CMK (cell line): ENCODE measurements at regions not wholly inside any gene's neighbourhood (a gene's known extent, or its start where the extent isn't known, plus 50 kb on each side); places are given as distances from the start of the nearest gene placed in this dataset.
"Not testable (repeated sequence)": the region's sequence is repeated elsewhere in the genome, so short reads cannot be mapped to it uniquely, and the experiment has no call there.

Source experiments
- DNase-seq: peaks from one replicate; pipeline ENCODE4 v3.0.0-alpha.2; 2010; ENCODE audit warnings: low read depth

DNA sequence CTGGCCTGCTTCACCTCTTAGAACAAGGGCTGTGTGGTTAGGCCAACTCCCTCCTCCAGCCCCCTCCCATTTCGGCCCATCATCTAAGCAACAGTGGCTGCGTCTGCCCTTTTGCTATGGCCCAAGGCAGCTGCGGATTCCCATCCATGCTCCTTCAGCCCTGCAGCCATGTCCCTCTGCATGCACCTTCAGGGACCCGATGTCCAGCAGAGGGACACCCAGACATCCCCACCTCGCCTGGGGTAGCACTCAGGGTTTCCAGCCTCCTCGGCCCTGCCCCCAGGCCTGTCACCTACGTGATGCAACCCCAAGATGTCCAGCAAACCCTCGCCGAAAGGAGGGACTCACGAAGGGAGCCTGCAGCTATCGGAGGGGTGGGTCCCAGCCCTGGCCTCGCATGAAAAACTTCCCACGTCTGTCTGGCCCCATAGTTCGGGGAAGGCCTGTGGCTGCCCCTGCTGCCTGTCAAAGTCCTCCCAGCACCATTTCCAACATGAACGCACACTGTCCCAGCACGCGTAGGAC, 194.4 kb downstream of the CTTN start:
- DNase-seq: no peak

DNA sequence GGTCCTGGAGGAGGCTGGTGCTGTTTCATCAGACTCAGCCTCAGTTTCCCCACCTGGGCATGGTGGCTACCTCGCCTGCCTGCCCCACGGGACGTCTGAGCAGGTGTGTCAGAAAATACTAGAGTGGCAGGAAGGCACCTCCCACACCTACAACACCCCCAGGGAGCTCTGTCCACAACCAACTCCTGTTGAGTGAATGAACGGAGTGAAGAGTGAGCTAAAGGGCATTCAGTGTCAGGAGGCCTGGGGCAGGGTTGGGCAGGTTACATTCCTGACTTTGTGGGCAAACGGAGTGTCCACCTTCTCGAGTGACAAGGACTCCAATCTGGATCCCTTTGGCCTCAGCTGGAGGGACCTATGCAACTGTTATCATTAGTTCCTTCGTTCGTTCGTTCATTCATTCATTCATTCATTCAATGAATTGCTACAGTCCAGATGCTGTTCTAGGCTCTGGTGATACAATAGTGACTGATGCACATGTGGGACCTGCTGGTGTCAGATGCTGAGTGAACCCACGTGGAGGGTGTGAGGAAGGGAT, 195.2 kb downstream of the CTTN start:
- no peak for DNase-seq

DNA sequence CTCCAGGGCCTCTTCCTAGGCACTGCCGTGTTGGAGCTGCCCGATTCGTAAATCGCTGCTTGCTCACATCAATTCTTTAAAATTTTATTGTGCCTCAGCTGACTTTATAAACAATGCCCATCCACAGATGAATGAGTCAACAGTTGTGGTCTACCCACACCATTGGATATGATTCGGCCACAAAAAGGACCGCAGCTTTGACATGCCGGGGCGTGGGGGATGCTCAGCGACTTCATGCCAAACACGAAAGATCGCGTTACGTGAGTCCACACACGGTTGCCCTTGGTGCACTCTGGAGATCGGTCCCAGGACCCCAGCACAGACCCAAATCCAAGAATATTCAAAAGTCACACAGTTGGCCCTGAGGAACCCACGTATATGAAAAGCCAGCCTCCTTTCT, 195.7 kb downstream of the CTTN start:
- no peak for DNase-seq

DNA sequence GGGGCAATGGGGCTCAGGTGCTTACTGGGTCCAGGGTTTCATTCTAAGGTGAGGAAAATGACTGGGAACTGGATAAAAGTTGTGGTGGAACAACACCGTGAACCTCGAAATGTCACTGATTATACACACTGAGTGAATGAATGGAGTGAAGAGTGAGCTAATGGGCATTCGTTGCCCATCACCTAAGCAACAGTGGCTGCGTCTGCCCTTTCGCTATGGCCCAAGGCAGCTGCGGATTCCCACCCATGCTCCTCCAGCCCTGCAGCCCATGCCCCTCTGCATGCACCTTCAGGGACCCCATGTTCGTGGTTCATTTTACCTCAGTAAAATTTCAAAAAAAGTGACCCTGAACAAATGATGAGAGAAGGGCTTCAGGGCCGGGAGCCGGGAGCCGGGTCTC, 196.3 kb downstream of the CTTN start:
- no peak for DNase-seq

DNA sequence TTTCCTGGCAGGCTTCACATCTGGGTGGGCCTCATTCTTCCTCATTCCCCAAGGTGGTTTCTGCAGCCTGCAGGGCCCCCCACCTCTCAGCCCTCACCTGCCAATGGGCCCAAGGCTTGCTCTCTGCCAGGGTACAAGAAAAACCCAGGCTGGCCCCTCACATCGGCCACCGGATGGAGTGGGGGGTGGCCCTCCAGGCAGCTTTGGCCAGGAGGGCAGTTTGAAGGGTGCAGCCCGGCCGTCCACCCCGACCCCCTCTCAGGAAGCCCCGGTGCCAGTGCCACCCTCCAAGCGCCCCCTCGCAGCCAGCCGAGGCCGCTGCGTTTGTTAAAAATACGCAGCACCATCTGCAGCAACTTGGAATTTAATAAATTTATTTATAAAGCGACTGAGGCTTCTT, 196.7 kb downstream of the CTTN start:
- no peak for DNase-seq

DNA sequence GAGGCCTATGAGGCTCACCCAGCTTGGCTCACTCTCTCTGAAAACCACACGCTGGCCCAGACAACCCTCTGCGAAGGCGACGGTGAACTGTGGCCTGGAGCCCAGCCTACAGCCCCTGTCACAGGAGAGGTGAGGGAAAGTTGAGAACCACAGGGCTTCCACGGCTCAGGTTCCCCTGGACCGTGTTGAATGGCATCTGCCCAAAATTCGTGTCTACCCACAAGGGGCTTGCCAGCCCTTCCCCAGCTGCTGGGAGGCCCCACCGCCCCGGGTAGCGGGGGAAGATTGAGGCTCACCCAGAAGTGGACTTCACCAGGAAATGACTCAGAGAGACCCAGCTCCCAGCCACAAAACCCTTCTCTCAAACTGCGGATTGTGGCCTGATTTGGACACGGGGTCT, 197.1 kb downstream of the CTTN start:
- DNase-seq: no peak

DNA sequence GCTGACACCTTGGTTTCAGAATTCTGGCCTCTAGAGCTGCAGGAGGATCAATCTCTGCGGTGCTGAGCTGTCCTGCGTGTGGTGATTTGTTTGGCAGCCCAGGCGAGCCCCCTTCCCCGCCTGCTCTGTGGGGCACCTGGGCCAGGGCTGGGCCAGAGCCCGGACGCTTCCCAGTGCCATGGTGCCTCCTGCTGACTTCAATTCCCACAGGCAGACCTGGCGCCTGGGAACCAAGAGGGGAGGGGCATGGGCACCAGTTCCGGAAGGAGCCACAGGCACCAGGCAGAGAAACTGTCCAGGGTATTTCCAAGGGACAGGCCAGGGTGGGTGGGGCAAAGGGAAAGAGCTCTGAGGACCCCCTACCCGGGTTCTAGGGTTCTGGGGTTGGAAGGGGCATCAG, 197.8 kb downstream of the CTTN start:
- DNase-seq: no peak

DNA sequence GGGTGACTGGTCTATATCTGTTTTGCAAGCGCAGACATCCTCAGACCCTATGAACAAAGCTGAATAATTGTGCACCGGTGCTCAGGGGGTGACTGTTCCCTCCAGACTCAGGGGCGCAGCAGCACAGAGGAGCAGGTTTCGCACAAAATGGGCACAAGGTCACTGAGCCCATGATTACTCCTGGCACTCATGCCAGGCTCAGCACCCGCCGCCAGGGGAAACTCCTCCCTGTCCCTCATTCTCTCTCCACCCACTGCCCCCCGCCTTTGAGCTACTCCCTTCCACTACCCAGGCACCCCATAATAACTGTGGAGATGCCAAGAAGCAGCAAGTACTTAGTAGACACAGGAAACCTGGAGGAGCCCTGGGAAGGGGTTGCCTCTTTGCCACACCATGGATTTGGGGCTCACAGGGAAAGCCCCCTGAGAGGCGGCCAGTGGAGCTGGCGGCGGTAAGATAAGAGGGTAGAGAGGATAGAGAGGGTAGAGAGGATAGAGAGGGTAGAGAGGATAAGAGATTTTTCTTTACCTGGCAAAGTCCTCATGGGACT, 198.8 kb downstream of the CTTN start:
- no peak for DNase-seq

DNA sequence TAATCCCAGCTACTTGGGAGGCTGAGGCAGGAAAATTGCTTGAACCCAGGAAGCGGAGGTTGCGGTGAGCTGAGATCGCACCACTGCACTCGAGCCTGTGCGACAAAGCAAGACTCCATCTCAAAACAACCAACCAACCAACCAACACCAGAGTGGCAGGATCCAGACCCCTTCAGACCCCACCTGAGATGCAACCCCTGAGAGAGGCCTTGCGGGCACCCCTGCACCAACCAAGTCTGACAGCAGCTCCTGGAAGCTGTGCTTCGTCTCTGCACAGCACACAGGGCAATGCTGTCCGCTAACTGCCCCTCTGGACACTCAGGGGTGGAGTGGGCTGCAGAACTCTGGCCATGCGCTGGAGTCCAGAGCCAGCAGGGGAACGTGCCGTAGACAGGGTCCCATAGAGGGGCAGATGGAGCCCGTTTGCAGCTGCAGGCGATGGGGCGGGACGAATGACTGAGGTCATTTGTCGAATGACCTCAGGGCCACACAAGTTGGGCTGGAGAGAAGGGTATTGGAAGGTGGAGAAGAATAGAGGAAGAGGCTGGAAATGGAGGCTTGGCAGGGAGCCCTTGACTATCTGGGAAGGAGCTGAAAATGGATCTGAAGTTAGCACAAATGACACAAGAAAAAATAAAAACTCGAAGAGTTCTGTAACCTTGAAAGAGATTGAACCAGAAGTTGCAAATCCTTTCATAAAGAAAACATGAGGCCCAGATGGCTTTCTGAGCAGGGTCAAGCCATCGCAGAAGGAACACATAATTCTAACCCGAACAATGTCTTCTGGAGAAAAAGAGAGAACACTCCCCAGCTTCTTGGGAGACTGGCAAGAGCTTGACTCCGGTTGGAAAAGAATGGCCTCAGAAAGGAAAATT, 199.7 kb downstream of the CTTN start:
- DNase-seq: no peak

DNA sequence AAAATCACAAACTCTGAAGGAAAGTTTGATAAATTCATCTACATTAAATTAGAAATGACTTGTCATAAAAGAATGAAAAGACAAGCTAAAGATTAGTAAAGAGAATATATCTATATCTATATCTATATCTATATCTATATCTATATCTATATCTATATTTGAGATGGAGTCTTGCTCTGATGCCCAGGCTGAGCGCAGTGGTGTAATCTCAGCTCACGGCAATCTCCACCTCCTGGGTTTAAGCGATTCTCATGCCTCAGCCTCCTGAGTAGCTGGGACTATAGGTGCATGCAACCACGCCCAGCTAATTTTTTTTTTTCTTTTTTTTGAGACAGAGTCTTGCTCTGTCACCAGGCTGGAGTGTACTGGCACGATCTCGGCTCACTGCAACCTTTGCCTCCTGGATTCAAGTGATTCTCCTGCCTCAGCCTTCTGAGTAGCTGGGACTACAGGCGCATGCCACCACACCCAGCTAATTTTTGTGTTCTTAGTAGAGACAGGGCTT, 202.6 kb downstream of the CTTN start:
- not testable (repeated sequence) for DNase-seq

DNA sequence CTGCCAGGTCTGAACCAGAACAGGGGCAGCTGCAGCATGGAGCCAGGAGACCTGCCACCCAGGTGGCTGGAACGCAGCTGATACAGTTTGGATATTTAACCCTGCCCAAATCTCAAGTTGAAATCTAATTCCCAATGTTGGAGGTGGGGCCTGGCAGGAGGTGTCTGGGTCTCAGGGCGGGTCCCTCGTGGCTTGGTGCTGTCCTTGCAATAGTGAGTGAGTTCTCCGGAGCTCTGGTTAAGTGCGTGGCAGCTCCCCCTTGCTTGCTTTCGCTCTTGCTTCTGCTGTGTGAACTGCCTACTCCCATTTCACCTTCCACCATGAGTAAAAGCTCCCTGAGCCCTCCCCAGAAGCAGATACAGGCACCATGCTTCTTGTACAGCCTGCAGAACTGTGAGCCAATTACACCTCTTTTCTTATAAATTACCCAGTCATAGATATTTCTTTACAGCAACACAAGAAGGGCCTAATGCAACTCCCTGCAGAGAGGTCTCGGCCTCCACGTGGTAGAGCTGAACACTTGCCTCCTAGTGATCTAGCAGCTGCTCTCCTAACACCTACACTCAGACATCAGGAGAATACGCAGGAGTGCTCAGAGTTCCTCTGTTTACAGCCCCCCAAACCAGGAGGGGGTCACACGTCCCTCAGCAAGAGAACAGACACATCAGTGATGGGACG, 203.7 kb downstream of the CTTN start:
- no peak for DNase-seq

DNA sequence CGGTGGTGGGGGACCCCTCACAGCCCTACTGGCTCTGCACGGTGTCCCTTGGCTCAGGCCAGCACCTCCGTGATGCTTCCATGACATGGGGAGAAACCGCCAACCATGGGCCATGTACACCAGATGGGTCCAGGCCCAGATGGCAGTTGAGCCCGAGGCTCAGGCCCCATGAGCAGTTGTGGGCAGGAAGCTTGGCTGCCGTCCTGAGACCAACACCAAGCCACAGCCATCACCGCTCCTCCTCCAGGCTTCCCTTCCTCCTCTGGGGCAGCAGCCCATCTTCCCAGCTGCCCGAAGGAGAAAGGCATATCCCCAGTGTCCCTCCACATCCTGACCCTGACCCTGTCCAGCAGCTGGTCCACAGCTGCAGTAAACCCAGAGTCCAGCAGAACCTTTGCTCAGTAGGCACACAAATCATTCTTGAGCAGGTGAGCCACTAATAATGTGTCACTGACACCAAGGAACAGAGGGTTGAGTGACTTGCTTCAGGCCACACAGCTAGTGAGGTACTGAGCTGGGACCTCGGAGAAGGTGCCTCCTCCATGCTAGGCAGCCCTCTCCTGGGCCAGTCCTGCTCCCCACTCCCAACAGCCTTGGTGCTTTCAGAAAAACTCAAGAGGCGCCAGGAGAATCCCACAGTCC, 204.9 kb downstream of the CTTN start:
- DNase-seq: no peak

DNA sequence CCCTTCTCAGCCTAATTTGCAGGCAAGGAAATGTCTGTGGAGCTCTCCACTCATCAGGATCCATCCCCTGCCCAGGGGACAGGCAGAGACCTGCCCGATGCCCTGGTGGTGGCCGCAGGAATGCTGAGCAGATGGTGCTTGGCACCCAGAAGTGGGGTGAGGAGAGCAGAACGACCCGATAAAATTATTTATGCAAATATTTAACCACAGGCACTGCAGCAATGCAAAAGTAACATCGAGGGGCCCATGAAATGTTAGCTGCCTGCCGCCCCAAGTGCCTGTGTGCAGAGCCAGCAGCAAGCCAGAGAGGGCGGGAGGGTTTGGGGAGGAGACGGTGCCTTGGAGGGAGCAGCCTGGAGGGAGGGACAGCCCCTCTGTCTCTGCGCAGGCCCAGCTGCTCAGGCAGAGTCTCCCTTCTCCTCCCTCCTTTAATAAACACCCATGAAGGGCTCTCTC, 205.5 kb downstream of the CTTN start:
- no peak for DNase-seq

DNA sequence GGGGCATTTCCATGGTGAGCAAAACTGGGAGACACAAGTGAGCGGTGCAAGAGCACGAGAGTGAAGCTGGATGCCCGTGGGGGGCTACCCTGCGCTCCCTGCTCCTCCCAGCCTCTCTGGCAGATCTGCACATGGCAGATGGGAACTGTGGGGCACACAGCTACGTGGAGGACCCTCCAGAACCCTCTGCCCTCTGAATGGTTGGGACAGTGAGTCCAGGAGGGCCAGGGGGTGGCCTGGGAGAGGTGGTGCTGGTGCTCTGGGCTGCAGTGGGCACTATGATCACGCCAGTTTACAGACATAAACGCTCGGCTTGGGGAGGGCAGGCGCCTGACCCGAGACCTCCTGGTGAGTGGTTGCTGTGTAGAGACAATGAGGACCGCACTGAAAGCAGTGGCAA, 205.9 kb downstream of the CTTN start:
- DNase-seq: no peak

DNA sequence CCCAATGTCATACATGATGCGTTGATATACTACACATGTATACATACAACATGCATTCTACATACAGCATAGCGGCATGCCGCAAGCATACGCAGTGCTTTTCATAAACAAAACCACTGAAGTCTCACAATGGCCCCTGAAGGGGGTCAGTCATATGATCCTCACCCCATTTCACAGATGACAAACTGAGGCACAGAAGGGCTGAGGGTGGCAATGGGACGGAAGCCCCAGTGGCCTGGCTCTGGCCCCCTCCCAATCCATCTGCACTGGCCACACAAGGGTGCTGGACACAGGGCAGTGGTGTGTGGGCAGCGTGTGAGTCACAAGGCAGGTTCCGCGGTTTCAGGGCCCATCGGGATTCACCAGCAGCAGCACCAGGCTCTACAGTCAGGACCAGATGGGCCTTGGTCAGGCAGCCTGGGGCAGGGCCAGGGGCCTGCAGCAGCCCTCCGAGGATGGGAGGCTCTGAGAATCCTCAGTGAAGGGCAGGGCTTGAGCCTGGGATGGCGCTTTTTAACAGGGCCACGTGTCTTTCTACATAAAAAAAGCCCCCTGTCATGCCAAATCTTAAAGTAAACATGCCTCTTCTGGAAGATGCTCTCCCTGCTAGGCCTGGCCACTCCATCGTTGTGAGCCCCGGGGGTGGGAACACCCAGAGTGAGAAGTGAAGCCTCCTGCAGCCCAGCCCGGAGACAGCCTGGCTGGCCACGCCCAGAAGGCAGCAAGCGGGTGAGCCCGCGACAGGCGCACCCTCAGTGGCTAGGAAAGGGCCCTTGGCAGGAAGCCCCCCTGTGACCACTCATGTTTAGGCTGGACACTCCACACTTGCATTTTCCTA, 206.5 kb downstream of the CTTN start:
- no peak for DNase-seq

DNA sequence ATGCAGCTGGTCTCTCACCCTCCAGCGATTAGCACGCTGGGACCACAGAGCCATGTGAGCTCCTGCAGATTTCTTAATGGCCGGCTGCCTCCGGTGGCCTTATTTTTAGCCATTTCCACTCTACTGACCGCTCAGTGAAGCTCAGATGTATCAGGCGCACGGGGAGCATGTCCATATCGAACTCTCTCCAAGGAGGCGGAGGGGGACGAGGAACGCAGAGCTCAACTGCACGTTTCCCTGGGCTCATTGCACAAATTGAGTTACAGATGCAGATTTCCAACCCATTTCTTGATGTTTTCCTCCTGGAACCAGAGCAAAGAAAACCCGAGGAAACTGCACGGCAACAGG, 207.1 kb downstream of the CTTN start:
- DNase-seq: no peak

DNA sequence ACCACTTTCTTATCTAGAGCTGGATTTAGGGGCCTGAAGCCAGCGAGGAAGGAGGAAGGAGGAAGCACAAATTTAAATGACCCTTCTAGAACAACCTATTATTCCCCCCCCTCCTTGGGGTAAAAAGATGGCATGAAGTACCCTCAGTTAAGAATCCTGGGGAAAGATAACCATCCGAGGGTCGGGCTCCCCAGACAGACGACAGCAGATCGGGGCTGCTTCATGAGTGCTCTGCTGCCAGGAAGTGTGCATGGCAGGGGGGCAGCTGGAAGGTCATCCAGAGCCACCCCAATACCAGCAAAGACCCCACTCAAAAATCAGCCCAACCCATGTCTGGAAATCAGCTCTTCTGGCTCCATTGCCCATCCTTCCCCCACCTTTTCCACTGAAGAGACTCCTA, 207.5 kb downstream of the CTTN start:
- DNase-seq: no peak

DNA sequence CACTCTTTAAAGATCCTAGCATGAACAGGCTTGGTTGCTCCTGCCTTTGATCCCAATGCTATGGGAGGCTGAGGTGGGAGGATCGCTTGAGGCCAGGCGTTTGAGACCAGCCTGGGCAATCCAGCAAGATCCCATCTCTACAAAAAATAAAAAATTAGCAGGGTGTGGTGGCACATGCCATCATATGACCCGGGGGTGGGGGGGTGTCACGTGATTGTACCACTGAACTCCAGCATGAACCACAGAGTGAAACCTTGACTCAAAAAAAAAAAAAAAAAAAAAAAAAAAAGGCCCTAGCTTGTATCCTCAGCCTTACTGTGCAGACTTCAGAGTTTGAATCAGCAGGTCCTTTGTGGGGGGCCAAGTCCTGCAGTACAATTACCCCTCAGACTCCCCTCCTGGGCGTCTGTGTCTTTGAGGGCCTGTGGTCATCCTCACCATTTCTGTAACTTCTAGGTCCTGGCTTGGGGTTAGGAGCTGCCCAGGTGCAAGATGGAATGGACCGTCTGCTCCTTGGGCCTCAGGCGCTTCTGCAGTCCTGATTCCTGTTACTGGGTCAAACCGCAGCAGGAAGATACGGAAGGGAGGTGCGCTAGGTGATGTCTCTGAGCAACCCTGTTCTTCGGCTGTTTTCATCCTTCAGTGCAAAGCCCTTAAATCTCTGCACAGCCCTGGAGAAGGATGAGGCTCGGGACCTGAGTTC, 208.1 kb downstream of the CTTN start:
- no peak for DNase-seq

DNA sequence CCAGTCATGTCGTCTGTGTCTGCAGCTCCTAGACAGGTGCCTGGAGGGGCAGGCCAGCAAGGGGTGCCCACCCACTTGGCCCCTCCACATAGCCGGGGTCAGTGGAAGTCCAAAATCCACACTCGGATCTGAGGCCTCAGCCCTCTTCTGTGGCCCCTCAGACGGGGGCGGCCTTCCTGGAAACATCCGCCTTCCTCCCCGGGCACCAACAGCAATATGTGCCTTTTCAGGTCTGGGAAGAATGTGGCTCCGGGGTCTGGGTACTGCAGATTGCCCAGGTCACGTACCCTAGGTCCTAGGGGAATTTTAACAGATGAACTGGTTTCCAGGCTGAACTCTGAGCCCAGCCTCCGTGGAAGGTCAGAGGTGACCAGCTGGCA, 208.6 kb downstream of the CTTN start:
- DNase-seq: no peak

DNA sequence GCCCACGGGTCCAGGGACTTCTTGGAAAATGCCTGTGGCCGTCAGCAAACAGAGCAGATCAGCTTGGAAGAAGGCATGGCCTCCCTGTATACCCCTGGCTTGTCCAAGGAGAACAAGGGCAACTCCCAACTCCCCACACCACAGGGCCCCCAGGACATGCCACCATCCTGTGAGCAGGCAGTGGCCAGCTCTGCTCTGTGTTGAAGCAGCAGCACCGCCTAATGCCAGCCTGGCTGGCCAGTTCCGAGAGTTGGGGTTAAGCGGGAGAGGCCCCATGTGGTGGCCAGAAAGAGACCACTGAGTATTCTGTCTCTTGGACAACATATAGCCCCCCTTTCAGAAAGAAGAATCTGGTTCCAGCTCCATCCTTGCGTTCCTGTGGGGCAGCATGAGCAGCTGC, 209.2 kb downstream of the CTTN start:
- no peak for DNase-seq
